ENCODE measurements at regions not wholly inside any gene's neighbourhood (a gene's known extent, or its start where the extent isn't known, plus 50 kb on each side); places are given as distances from the start of the nearest gene placed in this dataset.

DNA sequence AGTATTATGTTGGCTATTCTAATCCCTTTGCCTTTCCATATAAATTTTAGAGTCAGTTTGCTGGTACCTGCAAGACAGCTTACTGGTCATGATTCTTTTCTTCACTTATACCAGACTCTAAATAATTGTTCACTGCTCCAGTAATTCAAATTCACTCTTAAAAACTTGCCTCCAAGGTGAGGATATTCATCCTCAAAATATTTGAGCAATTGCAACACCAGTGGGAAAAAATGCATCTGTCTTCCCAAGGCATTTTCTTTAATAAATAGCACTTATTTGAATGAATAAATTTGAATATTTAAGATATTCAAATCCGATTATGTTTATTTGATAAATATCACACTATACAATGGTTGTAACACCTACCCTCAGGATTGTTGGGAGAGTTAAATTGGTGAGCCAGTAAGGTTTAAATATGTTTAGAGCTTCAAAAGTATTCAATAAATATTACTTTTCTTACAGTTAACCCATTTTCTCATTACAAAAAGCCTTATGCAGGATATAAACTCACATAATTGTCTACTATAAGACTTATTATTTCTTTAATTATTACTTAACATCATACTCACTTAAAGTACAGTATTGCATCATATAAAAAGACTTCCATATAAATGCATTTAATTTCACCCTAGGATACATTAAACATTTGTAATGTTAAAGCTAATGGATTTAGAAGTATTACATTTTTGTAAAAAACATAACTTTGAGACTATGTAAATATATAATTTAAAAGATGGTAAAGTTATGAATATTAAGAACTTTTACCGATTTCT, 285.6 kb downstream of the SAMD5 start:
- H3K4me3 Mint-ChIP-seq (ENCODE audit: unreplicated experiment) = no peak overlapping the region
- H3K36me3 ChIP-seq (ENCODE audit: insufficient read depth, low read length) = no peaks in the 10 kb centered on the region
- no peaks in the 10 kb centered on the region for H4K20me1 ChIP-seq (ENCODE audit: insufficient read depth, low read length)
- no peaks in the 10 kb centered on the region for H3K27me3 Mint-ChIP-seq (ENCODE audit: low read depth, unreplicated experiment)
- H3K36me3 Mint-ChIP-seq (ENCODE audit: low read depth, unreplicated experiment) = no peaks in the 10 kb centered on the region
- no peaks in the 10 kb centered on the region for H3K4me1 Mint-ChIP-seq (ENCODE audit: low read depth, unreplicated experiment)
- H3K4me3 ChIP-seq (ENCODE audit: insufficient read depth, low read depth, low read length) = no peak overlapping the region
- H3K4me2 ChIP-seq (ENCODE audit: low read length) = no peak overlapping the region
- H2AFZ ChIP-seq (ENCODE audit: low read depth, low read length) = no peak overlapping the region
- H3K4me1 ChIP-seq (ENCODE audit: insufficient read depth, low read length) = no peaks in the 10 kb centered on the region
- H3K9ac ChIP-seq (ENCODE audit: low read length) = no peak overlapping the region
- no peaks in the 10 kb centered on the region for H3K9me3 ChIP-seq (ENCODE audit: insufficient read depth, low read depth, low read length)
- TF ChIP-seq, protein P1, sequence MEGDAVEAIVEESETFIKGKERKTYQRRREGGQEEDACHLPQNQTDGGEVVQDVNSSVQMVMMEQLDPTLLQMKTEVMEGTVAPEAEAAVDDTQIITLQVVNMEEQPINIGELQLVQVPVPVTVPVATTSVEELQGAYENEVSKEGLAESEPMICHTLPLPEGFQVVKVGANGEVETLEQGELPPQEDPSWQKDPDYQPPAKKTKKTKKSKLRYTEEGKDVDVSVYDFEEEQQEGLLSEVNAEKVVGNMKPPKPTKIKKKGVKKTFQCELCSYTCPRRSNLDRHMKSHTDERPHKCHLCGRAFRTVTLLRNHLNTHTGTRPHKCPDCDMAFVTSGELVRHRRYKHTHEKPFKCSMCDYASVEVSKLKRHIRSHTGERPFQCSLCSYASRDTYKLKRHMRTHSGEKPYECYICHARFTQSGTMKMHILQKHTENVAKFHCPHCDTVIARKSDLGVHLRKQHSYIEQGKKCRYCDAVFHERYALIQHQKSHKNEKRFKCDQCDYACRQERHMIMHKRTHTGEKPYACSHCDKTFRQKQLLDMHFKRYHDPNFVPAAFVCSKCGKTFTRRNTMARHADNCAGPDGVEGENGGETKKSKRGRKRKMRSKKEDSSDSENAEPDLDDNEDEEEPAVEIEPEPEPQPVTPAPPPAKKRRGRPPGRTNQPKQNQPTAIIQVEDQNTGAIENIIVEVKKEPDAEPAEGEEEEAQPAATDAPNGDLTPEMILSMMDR (IDR thresholded peaks at IDR 0.05; ENCODE audit: insufficient read depth, low read depth, low read length) = no peak
- no peak for TF ChIP-seq EZH2 (IDR thresholded peaks at IDR 0.05; ENCODE audit: insufficient read depth, low read length)
- no peaks in the 10 kb centered on the region for H3K9me3 Mint-ChIP-seq (ENCODE audit: unreplicated experiment)
- DNase-seq (ENCODE audit: low read depth) (no peak), FAIRE-seq (no peak)
- H3K27ac Mint-ChIP-seq (ENCODE audit: unreplicated experiment) = no peak overlapping the region
- no peaks in the 10 kb centered on the region for H3K79me2 ChIP-seq (ENCODE audit: insufficient read depth, low read length)
- no peaks in the 10 kb centered on the region for H3K27me3 ChIP-seq (ENCODE audit: insufficient read depth, low read length)
- H3K27ac ChIP-seq (ENCODE audit: low read depth, low read length) = no peak overlapping the region

DNA sequence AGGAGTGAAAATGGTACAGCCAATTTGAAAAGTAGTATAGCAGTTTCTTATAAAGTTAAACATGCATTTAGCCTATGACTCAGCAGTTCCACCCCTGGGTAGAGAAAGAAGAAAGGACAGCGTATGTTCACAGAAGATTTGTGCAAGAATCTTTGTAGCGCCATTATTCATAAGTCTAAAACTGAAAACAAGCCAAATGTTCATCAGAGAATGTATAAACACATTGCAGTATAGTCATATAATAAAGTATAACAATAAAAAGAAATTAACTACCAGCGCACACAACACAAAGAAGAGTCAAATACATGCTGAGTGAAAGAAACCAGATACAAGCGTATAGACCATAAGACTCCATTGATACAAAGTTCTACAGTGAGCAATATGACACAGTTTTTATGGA, 294.0 kb downstream of the SAMD5 start:
- Histone ChIP-seq H3K4me1 (ENCODE audit: insufficient read depth, low read length) (no peaks in the 10 kb centered on the region), H3K4me2 (ENCODE audit: low read length) (no peak overlapping the region), H3K9me3 (ENCODE audit: insufficient read depth, low read depth, low read length) (peaks cover 3% of the 10 kb centered on the region), H3K36me3 (ENCODE audit: insufficient read depth, low read length) (no peaks in the 10 kb centered on the region), H4K20me1 (ENCODE audit: insufficient read depth, low read length) (no peaks in the 10 kb centered on the region), H3K9ac (ENCODE audit: low read length) (no peak overlapping the region), H3K4me3 (ENCODE audit: insufficient read depth, low read depth, low read length) (no peak overlapping the region), H3K27ac (ENCODE audit: low read depth, low read length) (no peak overlapping the region), H3K79me2 (ENCODE audit: insufficient read depth, low read length) (no peaks in the 10 kb centered on the region), H3K27me3 (ENCODE audit: insufficient read depth, low read length) (no peaks in the 10 kb centered on the region), H2AFZ (ENCODE audit: low read depth, low read length) (no peak overlapping the region)
- no peak for TF ChIP-seq EZH2 (IDR thresholded peaks at IDR 0.05; ENCODE audit: insufficient read depth, low read length)
- TF ChIP-seq, protein P1 (IDR thresholded peaks at IDR 0.05; ENCODE audit: insufficient read depth, low read depth, low read length) = no peak
- Mint-ChIP-seq H3K9me3 (ENCODE audit: unreplicated experiment) (peaks cover 4% of the 10 kb centered on the region), H3K27ac (ENCODE audit: unreplicated experiment) (no peak overlapping the region), H3K27me3 (ENCODE audit: low read depth, unreplicated experiment) (no peaks in the 10 kb centered on the region), H3K4me3 (ENCODE audit: unreplicated experiment) (no peak overlapping the region), H3K4me1 (ENCODE audit: low read depth, unreplicated experiment) (no peaks in the 10 kb centered on the region), H3K36me3 (ENCODE audit: low read depth, unreplicated experiment) (no peaks in the 10 kb centered on the region)
- FAIRE-seq (no peak), DNase-seq (ENCODE audit: low read depth) (peak; percentile 6)

DNA sequence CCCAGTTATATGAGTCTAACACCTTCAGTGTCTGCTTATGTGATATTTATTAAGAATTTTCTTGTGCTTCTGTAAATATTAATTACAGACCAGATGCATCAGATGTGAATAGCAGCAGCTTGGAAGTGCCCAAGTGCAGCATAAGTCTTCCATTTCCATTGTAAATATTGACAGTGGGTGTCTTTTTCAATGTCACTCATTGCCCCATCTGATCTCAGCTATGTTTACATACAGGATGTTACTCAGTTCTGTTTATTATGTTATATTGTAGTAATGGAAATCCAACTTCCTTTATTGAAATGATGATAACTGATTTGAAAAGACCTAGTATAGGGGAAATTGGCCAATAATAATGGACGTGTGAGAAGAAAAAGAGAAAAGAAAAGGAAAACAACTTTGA, 296.7 kb downstream of the SAMD5 start:
- Histone ChIP-seq H2AFZ (ENCODE audit: low read depth, low read length) (no peak overlapping the region), H3K27ac (ENCODE audit: low read depth, low read length) (no peak overlapping the region), H3K9ac (ENCODE audit: low read length) (no peak overlapping the region), H3K27me3 (ENCODE audit: insufficient read depth, low read length) (no peaks in the 10 kb centered on the region), H3K79me2 (ENCODE audit: insufficient read depth, low read length) (no peaks in the 10 kb centered on the region), H3K4me2 (ENCODE audit: low read length) (no peak overlapping the region), H3K36me3 (ENCODE audit: insufficient read depth, low read length) (no peaks in the 10 kb centered on the region), H4K20me1 (ENCODE audit: insufficient read depth, low read length) (no peaks in the 10 kb centered on the region), H3K9me3 (ENCODE audit: insufficient read depth, low read depth, low read length) (peaks cover 3% of the 10 kb centered on the region), H3K4me3 (ENCODE audit: insufficient read depth, low read depth, low read length) (no peak overlapping the region), H3K4me1 (ENCODE audit: insufficient read depth, low read length) (no peaks in the 10 kb centered on the region)
- H3K27me3 Mint-ChIP-seq (ENCODE audit: low read depth, unreplicated experiment) = no peaks in the 10 kb centered on the region
- H3K27ac Mint-ChIP-seq (ENCODE audit: unreplicated experiment) = no peak overlapping the region
- DNase-seq (ENCODE audit: low read depth) = no peak
- H3K9me3 Mint-ChIP-seq (ENCODE audit: unreplicated experiment) = peaks cover 4% of the 10 kb centered on the region
- FAIRE-seq = no peak
- no peaks in the 10 kb centered on the region for H3K4me1 Mint-ChIP-seq (ENCODE audit: low read depth, unreplicated experiment)
- H3K36me3 Mint-ChIP-seq (ENCODE audit: low read depth, unreplicated experiment) = no peaks in the 10 kb centered on the region
- H3K4me3 Mint-ChIP-seq (ENCODE audit: unreplicated experiment) = no peak overlapping the region
- TF ChIP-seq, protein P1 (IDR thresholded peaks at IDR 0.05; ENCODE audit: insufficient read depth, low read depth, low read length) = no peak
- no peak for TF ChIP-seq EZH2 (IDR thresholded peaks at IDR 0.05; ENCODE audit: insufficient read depth, low read length)

Measured in astrocyte (in vitro differentiated cells and primary cell).